NCI-H1417 (cell line): ENCODE measurements at regions not wholly inside any gene's neighbourhood (a gene's known extent, or its start where the extent isn't known, plus 50 kb on each side); places are given as distances from the start of the nearest gene placed in this dataset.
A peak's percentile ranks its signal among the peaks of the same experiment; 100 is the strongest.
"Not testable (repeated sequence)": the region's sequence is repeated elsewhere in the genome, so short reads cannot be mapped to it uniquely, and the experiment has no call there.

Experiments used
- DNase-seq, 3 experiments: peaks; one replicate each; lab custom pipeline; 2025; lab: John Stamatoyannopoulos, UW

- no peak for DNase-seq
Measured at GRCh38 chr21:15932726-15933125, 202.9 kb downstream of the USP25 start.

DNA sequence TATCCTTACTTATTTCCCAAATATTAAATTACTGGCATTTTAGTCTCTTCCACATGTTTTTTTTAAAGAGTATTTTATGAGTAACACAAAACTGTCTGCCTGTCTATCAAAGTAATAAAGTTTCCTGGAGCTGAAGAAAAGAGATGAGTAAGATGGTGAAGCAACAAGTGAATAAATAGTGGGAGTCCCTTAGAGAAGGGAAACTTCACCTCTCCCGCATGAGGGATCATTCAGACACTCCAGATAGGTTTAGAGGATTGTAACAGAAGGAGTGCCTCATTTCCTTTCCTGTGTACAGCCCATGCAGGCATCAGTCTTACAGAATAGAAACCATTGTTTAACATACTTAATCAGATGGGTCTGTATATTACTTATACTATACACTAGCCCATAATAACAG is 205.7 kb downstream of the USP25 start:
- DNase-seq = no peak

DNA sequence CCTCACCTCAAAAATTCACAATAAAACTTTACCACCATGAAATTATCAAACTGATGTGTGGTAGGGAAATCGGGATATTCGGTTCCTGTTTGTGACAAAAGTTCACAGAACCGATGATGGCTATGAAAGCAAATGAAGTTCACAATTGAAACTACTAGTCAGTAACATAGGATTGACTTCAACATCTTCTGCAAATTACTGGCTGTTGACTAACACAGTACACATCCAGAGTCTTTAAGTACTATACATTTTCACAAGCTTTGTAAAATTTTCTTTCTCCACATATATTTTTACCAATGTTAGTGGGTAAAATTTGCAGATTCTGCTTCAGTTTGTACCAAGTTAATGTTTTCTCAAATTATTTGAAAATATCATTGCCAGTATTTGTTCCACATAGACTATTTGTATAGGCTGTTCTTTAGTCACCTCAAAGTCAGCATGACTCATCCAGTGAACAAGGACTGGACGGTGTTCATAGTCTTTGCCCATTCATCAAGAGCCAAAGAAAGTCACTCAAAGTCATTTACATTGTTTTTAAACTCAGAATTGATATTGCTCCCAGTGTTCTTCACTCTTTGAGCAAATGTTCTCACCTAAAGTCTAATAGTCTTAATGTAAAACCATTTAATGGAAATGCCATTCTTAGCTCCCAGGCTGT is 213.4 kb downstream of the USP25 start:
- no peak for DNase-seq

DNA sequence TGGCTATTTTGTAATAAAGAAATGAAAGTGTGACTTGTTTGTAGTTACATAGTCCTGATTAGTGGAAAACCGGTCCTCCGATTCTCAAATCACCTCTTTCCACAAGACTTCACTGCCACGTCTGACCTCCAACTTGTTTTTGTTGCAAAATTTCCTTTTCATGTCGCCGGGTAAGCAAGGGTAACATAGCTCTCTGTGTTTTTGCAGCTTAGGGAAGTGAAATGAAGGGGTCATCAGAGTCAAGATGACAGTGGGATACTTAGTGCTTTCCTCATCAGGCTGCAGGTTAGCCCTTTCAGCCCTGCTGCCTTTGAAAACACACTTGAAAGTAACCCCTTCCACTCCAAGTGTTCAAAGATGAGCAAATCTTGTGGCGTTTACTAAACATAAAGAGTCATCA is 217.9 kb downstream of the USP25 start:
- no peak for DNase-seq

- no peak for DNase-seq
Measured at GRCh38 chr21:15953551-15954116, 223.9 kb downstream of the USP25 start.

DNA sequence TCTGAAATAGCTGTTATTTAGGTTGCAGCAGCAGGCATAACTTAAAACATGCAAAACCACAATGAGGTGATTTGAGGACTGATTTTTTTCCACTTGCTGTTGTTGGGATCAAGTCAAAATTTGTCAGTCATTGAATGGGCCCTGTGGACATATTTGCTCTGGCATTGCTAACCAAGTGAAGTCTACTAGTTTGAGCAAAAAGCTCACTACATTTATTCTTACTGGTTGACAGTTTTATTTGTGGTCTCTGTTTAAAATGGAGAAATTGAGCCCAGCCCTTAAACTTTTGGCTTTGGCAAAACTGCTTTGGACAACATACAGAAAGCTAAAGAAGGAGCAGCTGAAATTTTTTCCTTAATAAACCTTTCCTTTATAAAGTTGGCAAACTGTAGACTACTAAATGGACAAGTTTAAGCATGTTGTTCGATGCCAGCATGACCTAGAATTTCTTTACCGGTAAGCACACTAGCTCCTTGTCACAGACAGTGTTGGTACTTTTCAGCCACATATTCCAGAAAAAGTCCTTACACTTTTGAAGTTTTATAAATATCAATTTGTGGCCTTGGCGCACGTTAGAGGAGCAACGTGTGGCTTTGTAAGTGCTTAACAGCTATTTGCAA is 234.6 kb downstream of the USP25 start:
- no peak for DNase-seq

DNA sequence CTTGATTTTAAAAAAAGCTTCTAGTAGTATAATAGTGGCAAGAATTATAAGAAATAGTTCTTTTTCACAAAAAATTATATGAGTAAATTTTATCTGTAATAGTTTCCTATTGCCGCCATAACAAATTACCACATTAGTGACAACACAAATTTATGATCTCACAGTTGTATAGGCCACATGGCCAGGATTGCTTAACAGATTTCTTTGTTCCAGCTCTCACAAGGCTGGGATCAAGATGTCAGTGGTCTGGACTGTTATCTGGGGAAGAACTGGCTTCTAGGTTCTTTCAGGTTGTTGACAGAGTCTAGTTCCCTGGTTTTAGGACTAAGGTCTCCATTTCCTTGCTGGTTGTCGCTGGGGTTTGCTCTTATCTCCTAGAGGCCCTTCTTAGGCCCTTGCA is 236.4 kb downstream of the USP25 start:
- no peak for DNase-seq

- no peak for DNase-seq
Measured at GRCh38 chr21:15966651-15967050, 236.9 kb downstream of the USP25 start.

- no peak for DNase-seq
Measured at GRCh38 chr21:15967661-15968060, 237.9 kb downstream of the USP25 start.

GRCh38 chr21:15968776-15969310 is 239.1 kb downstream of the USP25 start:
- DNase-seq = no peak

DNA sequence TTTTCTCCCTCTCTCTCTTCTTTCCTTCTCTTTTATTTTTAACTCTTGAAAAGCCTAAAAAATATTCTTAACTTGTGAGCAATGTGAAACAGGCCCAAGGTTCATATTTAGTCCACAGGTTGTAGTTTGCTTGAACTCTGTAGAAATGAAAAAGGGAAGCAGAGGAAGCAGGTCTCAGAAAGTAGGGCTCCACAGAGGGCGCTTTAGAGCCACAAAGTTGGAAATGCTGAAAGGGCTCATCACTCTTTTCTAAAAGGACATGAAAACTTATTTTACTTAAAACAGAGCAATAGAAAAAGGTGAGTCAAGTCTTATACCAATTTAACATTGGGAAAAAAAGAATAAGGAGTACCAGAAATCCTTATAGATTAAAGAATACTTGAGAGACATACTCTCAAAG is 247.0 kb downstream of the USP25 start:
- DNase-seq = no peak

GRCh38 chr21:15978215-15978738 is 248.5 kb downstream of the USP25 start:
- peak in 1 of 3 experiments; percentile 24 for DNase-seq

- DNase-seq = not testable (repeated sequence)
Measured at GRCh38 chr21:15979493-15979892, 249.7 kb downstream of the USP25 start.

GRCh38 chr21:15986277-15986676 is 256.5 kb downstream of the USP25 start:
- no peak for DNase-seq

- DNase-seq = no peak
Measured at GRCh38 chr21:15992171-15992570, 262.4 kb downstream of the USP25 start.

DNA sequence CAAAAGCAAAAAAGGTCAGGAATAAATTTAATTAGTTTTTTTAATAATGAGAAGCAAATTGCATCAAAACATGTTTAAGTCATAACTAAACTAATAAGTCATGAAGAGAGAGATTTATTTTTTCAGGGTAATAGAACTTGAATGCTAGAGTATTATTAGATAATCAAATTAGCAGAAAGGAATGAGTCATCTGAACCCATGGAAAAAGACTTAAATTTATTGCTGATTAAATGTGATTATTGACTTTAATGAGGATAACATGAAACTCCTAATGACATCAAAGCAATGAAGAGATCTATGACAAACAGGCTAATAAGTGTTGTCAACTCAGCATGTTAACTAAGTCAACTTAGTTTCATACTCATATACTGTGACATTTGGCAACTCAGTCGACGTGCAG is 264.2 kb downstream of the USP25 start:
- no peak for DNase-seq

DNA sequence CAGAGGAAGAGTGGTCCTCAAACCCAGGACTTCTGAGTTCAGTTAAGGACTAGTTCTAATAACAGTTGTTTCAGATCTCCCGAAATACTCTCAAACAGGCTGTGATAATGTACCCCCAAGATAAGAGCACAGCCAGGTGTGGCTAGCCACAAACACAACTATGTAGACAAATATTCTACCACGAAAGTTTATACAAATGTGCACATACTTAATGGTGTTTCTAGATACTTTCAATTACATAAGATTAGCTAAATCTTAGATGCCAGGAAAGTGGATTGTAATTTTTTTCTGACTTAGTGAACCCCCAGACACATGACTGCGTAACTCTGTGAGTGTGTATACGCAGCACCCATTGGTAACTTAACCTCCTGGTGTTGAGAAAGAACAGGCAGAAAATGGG is 270.0 kb downstream of the USP25 start:
- no peak for DNase-seq

DNA sequence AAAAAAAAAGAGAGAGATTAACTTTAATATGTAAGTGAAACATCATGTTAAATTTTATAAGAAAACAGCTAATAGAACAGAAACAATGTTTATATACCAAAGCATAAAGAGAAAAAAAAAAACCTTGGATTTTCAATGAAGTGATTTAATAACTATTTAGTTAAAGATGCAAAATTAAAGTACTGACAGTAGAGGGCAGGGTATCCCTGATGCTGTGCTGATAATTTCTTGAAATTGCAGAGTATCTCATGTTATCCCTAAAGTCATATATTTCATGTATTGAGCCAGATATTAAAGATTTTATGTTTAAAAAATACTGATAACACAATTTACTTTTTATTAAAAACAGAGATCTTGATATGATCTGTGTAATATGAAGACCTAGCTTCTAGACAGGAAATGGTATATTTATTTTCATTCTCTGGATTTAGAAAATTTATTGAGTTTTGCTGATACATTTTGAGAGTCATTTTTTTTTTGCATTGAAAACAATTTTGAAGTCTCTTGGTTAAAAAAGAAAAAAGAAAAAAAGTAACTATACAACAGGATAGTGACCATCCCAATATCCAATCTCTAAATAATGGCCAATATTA is 273.2 kb downstream of the USP25 start:
- DNase-seq = peak in 1 of 3 experiments; percentile 13

DNA sequence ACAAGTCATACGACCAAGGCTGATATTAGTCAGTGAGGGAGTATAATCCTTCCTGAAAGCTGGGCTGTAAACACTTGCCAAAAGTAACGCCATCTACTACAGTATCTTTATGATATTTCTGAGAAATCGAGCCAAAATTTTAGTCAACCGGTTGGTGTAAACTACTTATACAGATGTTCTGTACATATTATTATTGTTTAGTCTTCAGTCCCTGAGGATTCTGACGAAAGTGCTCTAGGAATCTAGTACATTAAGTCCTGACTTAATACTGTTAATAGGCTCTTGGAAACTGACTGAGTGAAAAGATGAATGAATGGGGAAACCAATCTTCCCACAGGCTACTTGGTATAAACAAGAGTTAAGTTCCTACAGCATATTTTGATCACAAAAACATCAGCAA is 274.3 kb downstream of the USP25 start:
- no peak for DNase-seq

GRCh38 chr21:16004523-16004922 is 274.7 kb downstream of the USP25 start:
- no peak for DNase-seq

DNA sequence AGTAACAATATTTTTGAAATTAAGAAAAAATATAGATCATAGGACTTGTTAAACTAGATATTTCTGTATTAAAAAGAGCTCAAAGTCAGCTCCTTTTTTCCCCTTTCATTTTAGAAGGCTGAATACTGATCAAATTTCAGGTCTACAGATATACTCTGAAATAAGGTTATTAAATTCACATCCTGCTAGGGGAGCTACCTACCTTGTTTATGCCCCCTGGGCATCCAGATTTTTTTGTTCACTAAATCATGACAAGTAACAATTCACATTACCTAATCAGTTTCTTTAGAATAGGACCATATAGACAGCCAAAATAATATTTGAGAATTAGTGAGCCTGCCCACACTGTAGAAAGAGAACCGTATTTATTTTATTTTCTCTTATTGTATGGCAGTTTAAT is 276.2 kb downstream of the USP25 start:
- peak in 1 of 3 experiments; percentile 21 for DNase-seq

GRCh38 chr21:16007943-16008342 is 278.2 kb downstream of the USP25 start:
- no peak for DNase-seq

- DNase-seq = no peak
Measured at GRCh38 chr21:16011719-16012118, 281.9 kb downstream of the USP25 start.
